Fibroblast of lung (primary cell): ENCODE measurements at regions not wholly inside any gene's neighbourhood (a gene's known extent, or its start where the extent isn't known, plus 50 kb on each side); places are given as distances from the start of the nearest gene placed in this dataset.

Experiments used
- DNase-seq, 2 donors: peaks; one replicate each; pipeline versions ENCODE4 v3.0.0 to v3.0.0-alpha.2; 2010; ENCODE audit warnings: low read depth in 2 of 2
- H2AFZ ChIP-seq: 2 replicates; pipeline ENCODE4 v1.5.1; 2012; ENCODE audit warnings: low read length, control low read depth, inconsistent platforms
- H3K27ac ChIP-seq: 2 replicates; pipeline ENCODE4 v1.5.1; 2011; ENCODE audit warnings: low read length, control low read depth; ENCODE audit not compliant: insufficient read depth
- H3K27me3 ChIP-seq: 2 replicates; pipeline ENCODE4 v1.5.1; 2011; ENCODE audit warnings: mild to moderate bottlenecking, low read length; ENCODE audit not compliant: control insufficient read depth, insufficient read depth
- H3K36me3 ChIP-seq: 2 replicates; pipeline ENCODE4 v1.5.1; 2011; ENCODE audit warnings: low read length; ENCODE audit not compliant: control insufficient read depth, insufficient read depth
- H3K4me1 ChIP-seq: 2 replicates; pipeline ENCODE4 v1.5.1; 2011; ENCODE audit warnings: low read length; ENCODE audit not compliant: control insufficient read depth, insufficient read depth; ENCODE audit errors: extremely low read depth
- H3K4me2 ChIP-seq: 2 replicates; pipeline ENCODE4 v1.5.1; 2011; ENCODE audit warnings: low read length, control low read depth; ENCODE audit not compliant: insufficient read depth; ENCODE audit errors: extremely low read depth
- H3K4me3 ChIP-seq, 4 experiments: fragments of 200-600 bp in 1 of 4; sonication (generic) in 1 of 4; replicated peaks in 1 of 4; 2 replicates each; pipeline ENCODE4 v1.5.1; 2011 to 2016; ENCODE audit warnings: low read length in 4 of 4, low read depth in 3 of 4, mild to moderate bottlenecking in 3 of 4, control low read depth in 2 of 4, inconsistent platforms in 1 of 4, mixed read lengths in 1 of 4; ENCODE audit not compliant: insufficient read depth in 1 of 4; ENCODE audit errors: control extremely low read depth in 1 of 4
- H3K79me2 ChIP-seq: 2 replicates; pipeline ENCODE4 v1.5.1; 2012; ENCODE audit warnings: mild to moderate bottlenecking, low read length, inconsistent platforms; ENCODE audit not compliant: control insufficient read depth, insufficient read depth
- H3K9ac ChIP-seq: 2 replicates; pipeline ENCODE4 v1.5.1; 2011; ENCODE audit warnings: mild to moderate bottlenecking, low read length, control low read depth; ENCODE audit not compliant: insufficient read depth
- H3K9me3 ChIP-seq: 2 replicates; pipeline ENCODE4 v1.5.1; 2012; ENCODE audit warnings: low read depth, low read length; ENCODE audit not compliant: control insufficient read depth, insufficient read depth
- H4K20me1 ChIP-seq: 2 replicates; pipeline ENCODE4 v1.5.1; 2011; ENCODE audit warnings: low read length; ENCODE audit not compliant: control insufficient read depth, insufficient read depth; ENCODE audit errors: extremely low read depth
- CTCF ChIP-seq, 2 donors: IDR thresholded peaks in 1 of 2; conservative IDR thresholded peaks in 1 of 2; 1 replicate in 1 of 2; 2 replicates in 1 of 2; pipeline ENCODE4 v1.5.1; 2011 to 2012; ENCODE audit warnings: low read length in 2 of 2, control low read depth in 1 of 2, inconsistent platforms in 1 of 2, low read depth in 1 of 2, mild to moderate bottlenecking in 1 of 2
- EZH2 ChIP-seq: IDR thresholded peaks from 2 replicates; pipeline ENCODE4 v1.5.1; 2012; ENCODE audit warnings: low read length, control low read depth, mild to moderate bottlenecking; ENCODE audit errors: missing control alignments

GRCh38 chr1:95994643-95995042, 726.9 kb upstream of the PTBP2 start:
- H3K4me3 ChIP-seq: peak overlapping the region in 2 of 4 experiments; percentile 4 to 36

GRCh38 chr1:96002201-96002600, 719.4 kb upstream of the PTBP2 start:
- Histone ChIP-seq H3K27me3 (no peaks in the 10 kb centered on the region), H3K9ac (no peak overlapping the region), H3K27ac (no peak overlapping the region), H3K79me2 (no peaks in the 10 kb centered on the region), H3K4me1 (no peaks in the 10 kb centered on the region), H2AFZ (no peak overlapping the region), H3K4me2 (no peak overlapping the region), H3K4me3 (no peak overlapping the region), H3K36me3 (no peaks in the 10 kb centered on the region), H3K9me3 (no peaks in the 10 kb centered on the region), H4K20me1 (no peaks in the 10 kb centered on the region)
- TF ChIP-seq CTCF (conservative IDR thresholded peaks at IDR 0.05 in 1 of 2, IDR thresholded peaks at IDR 0.05 in 1 of 2; ENCODE audit: low read depth in 1 of 2, low read length in 2 of 2) (no peak), EZH2 (no peak)
- DNase-seq: no peak

More at GRCh38 chr1:95994643-95995042, 726.9 kb upstream of the PTBP2 start:
- Histone ChIP-seq H2AFZ (peak overlapping the region; percentile 36), H3K27me3 (no peaks in the 10 kb centered on the region), H3K4me2 (peak overlapping the region; percentile 52), H3K36me3 (no peaks in the 10 kb centered on the region), H3K9ac (no peak overlapping the region), H4K20me1 (no peaks in the 10 kb centered on the region), H3K79me2 (no peaks in the 10 kb centered on the region), H3K4me1 (no peaks in the 10 kb centered on the region), H3K27ac (no peak overlapping the region), H3K9me3 (no peaks in the 10 kb centered on the region)
- TF ChIP-seq CTCF (conservative IDR thresholded peaks at IDR 0.05 in 1 of 2, IDR thresholded peaks at IDR 0.05 in 1 of 2; ENCODE audit: low read depth in 1 of 2, low read length in 2 of 2) (no peak), EZH2 (no peak)
- peak in 1 of 2 donors; percentile 16 for DNase-seq

- H3K4me3 ChIP-seq: no peak overlapping the region
Measured at GRCh38 chr1:96002969-96003964, 718.3 kb upstream of the PTBP2 start.

More at GRCh38 chr1:96002969-96003964, 718.3 kb upstream of the PTBP2 start:
- Histone ChIP-seq H3K4me2 (no peak overlapping the region), H3K9ac (no peak overlapping the region), H4K20me1 (no peaks in the 10 kb centered on the region), H3K27ac (no peak overlapping the region), H3K27me3 (no peaks in the 10 kb centered on the region), H3K4me1 (no peaks in the 10 kb centered on the region), H3K9me3 (no peaks in the 10 kb centered on the region), H3K36me3 (no peaks in the 10 kb centered on the region), H3K79me2 (no peaks in the 10 kb centered on the region), H2AFZ (no peak overlapping the region)
- TF ChIP-seq CTCF (conservative IDR thresholded peaks at IDR 0.05 in 1 of 2, IDR thresholded peaks at IDR 0.05 in 1 of 2; ENCODE audit: low read depth in 1 of 2, low read length in 2 of 2): no peak
- TF ChIP-seq EZH2: no peak
- no peak for DNase-seq
